ENCODE measurements at regions not wholly inside any gene's neighbourhood (a gene's known extent, or its start where the extent isn't known, plus 50 kb on each side); places are given as distances from the start of the nearest gene placed in this dataset.

DNA sequence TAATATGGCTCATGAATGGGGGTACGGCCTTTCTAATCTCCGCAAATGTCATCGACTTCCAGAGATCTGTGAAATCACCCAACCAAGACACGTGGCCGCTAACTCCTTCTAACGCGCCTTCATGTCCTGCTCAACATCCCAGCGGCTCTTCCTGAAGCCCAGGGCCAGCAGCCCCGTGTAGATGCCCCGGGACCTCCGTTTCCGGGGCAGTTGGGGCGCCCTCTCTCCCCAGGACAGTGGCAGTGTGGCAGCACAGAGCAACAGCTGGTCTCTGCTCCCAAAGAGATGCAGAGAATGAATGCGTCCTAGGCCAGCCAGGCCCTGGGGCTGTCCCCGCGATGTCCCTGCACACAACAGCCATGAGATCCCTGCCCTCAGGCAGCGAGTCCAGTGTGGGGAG, 153.5 kb downstream of the RBFOX3 start:
- no peak for TF ChIP-seq ELF4 (CRISPR knock-in tag; IDR thresholded peaks at IDR 0.05; ENCODE audit: borderline replicate concordance)
- Histone ChIP-seq H3K79me2 (ENCODE audit: insufficient read depth, low read length) (no peaks in the 10 kb centered on the region), H3K27ac (ENCODE audit: extremely low read length, insufficient read depth, low read length) (no peak overlapping the region), H3K4me1 (ENCODE audit: insufficient read depth, low read length) (no peaks in the 10 kb centered on the region), H3K9ac (ENCODE audit: insufficient read depth, low read depth, low read length) (no peak overlapping the region), H3K27me3 (ENCODE audit: control insufficient read depth in 1 of 2, insufficient read depth in 2 of 2, low read length in 2 of 2) (peaks cover 14 to 70% of the 10 kb centered on the region in 2 experiments; a peak in 4 of 5 replicates), H3K9me3 (ENCODE audit: low read length) (no peaks in the 10 kb centered on the region), H3K36me3 (replicated peaks in 1 of 2; ENCODE audit: control insufficient read depth in 1 of 2, insufficient read depth in 2 of 2, low read length in 2 of 2) (no peaks in the 10 kb centered on the region), H2AFZ (ENCODE audit: low read length) (no peak overlapping the region), H3K4me3 (replicated peaks in 1 of 3; ENCODE audit: insufficient read depth in 1 of 3, low read depth in 2 of 3, low read length in 3 of 3) (no peak overlapping the region), H3K4me2 (ENCODE audit: low read depth, low read length) (no peak overlapping the region), H4K20me1 (ENCODE audit: insufficient read depth, low read length) (peaks cover 4% of the 10 kb centered on the region; the same call in 1 of the 2 replicates)
- in situ Hi-C loops (cut with HindIII; ENCODE audit: extremely low pct_ligation_motif_present, low pct_unique_long_range_greater_than_20kb), result no loop called here
- DNase-seq (ENCODE audit: low spot score), result no peak
- intact Hi-C loops (cut with micrococcal nuclease; ENCODE audit: unreplicated experiment), result no loop called here
- FAIRE-seq, result no peak
- no TSS peak for BruUV-seq (replicated peaks)
- 13% methylated on average over 14 of the region's 17 CpGs for WGBS (ENCODE audit: low lambda C conversion rate)
- ChIA-PET POLR2A (no interaction called here), CTCF (ENCODE audit: low intra/inter-chr PET ratio, low total read pairs) (no interaction called here)
- no peak for ATAC-seq

- WGBS (ENCODE audit: low lambda C conversion rate), result 7% methylated on average over 11 of the region's 11 CpGs
- no peak overlapping the region for H3K4me3 ChIP-seq (replicated peaks in 1 of 3; ENCODE audit: insufficient read depth in 1 of 3, low read depth in 2 of 3, low read length in 3 of 3)
- no TSS peak for BruUV-seq (replicated peaks)
- no peak for ATAC-seq
- no peaks in the 10 kb centered on the region for H3K36me3 ChIP-seq (replicated peaks in 1 of 2; ENCODE audit: control insufficient read depth in 1 of 2, insufficient read depth in 2 of 2, low read length in 2 of 2)
- in situ Hi-C loops (cut with HindIII; ENCODE audit: extremely low pct_ligation_motif_present, low pct_unique_long_range_greater_than_20kb), result no loop called here
- no peak overlapping the region for H3K27ac ChIP-seq (ENCODE audit: extremely low read length, insufficient read depth, low read length)
- no peaks in the 10 kb centered on the region for H3K4me1 ChIP-seq (ENCODE audit: insufficient read depth, low read length)
- no peak overlapping the region for H3K4me2 ChIP-seq (ENCODE audit: low read depth, low read length)
- ChIA-PET CTCF (ENCODE audit: low intra/inter-chr PET ratio, low total read pairs) (no interaction called here), POLR2A (no interaction called here)
- no peak for DNase-seq (ENCODE audit: low spot score)
- peaks cover 17 to 88% of the 10 kb centered on the region in 2 experiments for H3K27me3 ChIP-seq (ENCODE audit: control insufficient read depth in 1 of 2, insufficient read depth in 2 of 2, low read length in 2 of 2)
- intact Hi-C loops (cut with micrococcal nuclease; ENCODE audit: unreplicated experiment), result no loop called here
- H3K9me3 ChIP-seq (ENCODE audit: low read length), result no peaks in the 10 kb centered on the region
- peaks cover 4% of the 10 kb centered on the region; the same call in 1 of the 2 replicates for H4K20me1 ChIP-seq (ENCODE audit: insufficient read depth, low read length)
- no peaks in the 10 kb centered on the region for H3K79me2 ChIP-seq (ENCODE audit: insufficient read depth, low read length)
- no peak overlapping the region for H2AFZ ChIP-seq (ENCODE audit: low read length)
- no peak for FAIRE-seq
- no peak overlapping the region for H3K9ac ChIP-seq (ENCODE audit: insufficient read depth, low read depth, low read length)
- TF ChIP-seq SP140L (CRISPR knock-in tag; IDR thresholded peaks at IDR 0.05; ENCODE audit: borderline replicate concordance), result no peak
- no peak for TF ChIP-seq ZBTB37 (CRISPR knock-in tag; IDR thresholded peaks at IDR 0.05)
- TF ChIP-seq, protein P1, sequence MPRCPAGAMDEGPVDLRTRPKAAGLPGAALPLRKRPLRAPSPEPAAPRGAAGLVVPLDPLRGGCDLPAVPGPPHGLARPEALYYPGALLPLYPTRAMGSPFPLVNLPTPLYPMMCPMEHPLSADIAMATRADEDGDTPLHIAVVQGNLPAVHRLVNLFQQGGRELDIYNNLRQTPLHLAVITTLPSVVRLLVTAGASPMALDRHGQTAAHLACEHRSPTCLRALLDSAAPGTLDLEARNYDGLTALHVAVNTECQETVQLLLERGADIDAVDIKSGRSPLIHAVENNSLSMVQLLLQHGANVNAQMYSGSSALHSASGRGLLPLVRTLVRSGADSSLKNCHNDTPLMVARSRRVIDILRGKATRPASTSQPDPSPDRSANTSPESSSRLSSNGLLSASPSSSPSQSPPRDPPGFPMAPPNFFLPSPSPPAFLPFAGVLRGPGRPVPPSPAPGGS (CRISPR knock-in tag; IDR thresholded peaks at IDR 0.05), result no peak
- no peak for TF ChIP-seq CENPT (CRISPR knock-in tag; IDR thresholded peaks at IDR 0.05; ENCODE audit: low read depth)
- TF ChIP-seq, protein P2, sequence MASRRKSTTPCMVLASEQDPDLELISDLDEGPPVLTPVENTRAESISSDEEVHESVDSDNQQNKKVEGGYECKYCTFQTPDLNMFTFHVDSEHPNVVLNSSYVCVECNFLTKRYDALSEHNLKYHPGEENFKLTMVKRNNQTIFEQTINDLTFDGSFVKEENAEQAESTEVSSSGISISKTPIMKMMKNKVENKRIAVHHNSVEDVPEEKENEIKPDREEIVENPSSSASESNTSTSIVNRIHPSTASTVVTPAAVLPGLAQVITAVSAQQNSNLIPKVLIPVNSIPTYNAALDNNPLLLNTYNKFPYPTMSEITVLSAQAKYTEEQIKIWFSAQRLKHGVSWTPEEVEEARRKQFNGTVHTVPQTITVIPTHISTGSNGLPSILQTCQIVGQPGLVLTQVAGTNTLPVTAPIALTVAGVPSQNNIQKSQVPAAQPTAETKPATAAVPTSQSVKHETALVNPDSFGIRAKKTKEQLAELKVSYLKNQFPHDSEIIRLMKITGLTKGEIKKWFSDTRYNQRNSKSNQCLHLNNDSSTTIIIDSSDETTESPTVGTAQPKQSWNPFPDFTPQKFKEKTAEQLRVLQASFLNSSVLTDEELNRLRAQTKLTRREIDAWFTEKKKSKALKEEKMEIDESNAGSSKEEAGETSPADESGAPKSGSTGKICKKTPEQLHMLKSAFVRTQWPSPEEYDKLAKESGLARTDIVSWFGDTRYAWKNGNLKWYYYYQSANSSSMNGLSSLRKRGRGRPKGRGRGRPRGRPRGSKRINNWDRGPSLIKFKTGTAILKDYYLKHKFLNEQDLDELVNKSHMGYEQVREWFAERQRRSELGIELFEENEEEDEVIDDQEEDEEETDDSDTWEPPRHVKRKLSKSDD (CRISPR knock-in tag; IDR thresholded peaks at IDR 0.05; ENCODE audit: low read depth), result no peak
- TF ChIP-seq, protein P3, sequence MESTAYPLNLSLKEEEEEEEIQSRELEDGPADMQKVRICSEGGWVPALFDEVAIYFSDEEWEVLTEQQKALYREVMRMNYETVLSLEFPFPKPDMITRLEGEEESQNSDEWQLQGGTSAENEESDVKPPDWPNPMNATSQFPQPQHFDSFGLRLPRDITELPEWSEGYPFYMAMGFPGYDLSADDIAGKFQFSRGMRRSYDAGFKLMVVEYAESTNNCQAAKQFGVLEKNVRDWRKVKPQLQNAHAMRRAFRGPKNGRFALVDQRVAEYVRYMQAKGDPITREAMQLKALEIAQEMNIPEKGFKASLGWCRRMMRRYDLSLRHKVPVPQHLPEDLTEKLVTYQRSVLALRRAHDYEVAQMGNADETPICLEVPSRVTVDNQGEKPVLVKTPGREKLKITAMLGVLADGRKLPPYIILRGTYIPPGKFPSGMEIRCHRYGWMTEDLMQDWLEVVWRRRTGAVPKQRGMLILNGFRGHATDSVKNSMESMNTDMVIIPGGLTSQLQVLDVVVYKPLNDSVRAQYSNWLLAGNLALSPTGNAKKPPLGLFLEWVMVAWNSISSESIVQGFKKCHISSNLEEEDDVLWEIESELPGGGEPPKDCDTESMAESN (CRISPR knock-in tag; conservative IDR thresholded peaks at IDR 0.05), result no peak
- no peak for TF ChIP-seq GABPB1 (CRISPR knock-in tag; IDR thresholded peaks at IDR 0.05)
- TF ChIP-seq NFE2 (CRISPR knock-in tag; IDR thresholded peaks at IDR 0.05), result no peak
Observed at GRCh38 chr17:79455636-79456035, 155.2 kb downstream of the RBFOX3 start.

Data from HepG2 (cell line).